CD14-positive monocyte (primary cell): ENCODE measurements at regions not wholly inside any gene's neighbourhood (a gene's known extent, or its start where the extent isn't known, plus 50 kb on each side); places are given as distances from the start of the nearest gene placed in this dataset.

Experiments used
- DNase-seq, 3 donors: peaks; one replicate each; pipeline ENCODE4 v3.0.0-alpha.2; 2011 to 2022
- H2AFZ ChIP-seq: 2 replicates; pipeline ENCODE4 v1.6.0; 2012; ENCODE audit warnings: mild to moderate bottlenecking, low read depth, low read length, inconsistent platforms; ENCODE audit not compliant: insufficient read depth, poor library complexity, severe bottlenecking
- H3K27ac ChIP-seq, 2 donors: 1 replicate in 1 of 2; 2 replicates in 1 of 2; pipeline ENCODE4 v1.5.1; 2012 to 2013; ENCODE audit warnings: low read length in 2 of 2, control low read depth in 1 of 2, inconsistent platforms in 1 of 2, low read depth in 1 of 2, mild to moderate bottlenecking in 1 of 2
- H3K27me3 ChIP-seq, 2 donors: one replicate each; pipeline versions ENCODE4 v1.6.0 to v1.6.1; 2011 to 2013; ENCODE audit warnings: low read length in 2 of 2; ENCODE audit not compliant: control insufficient read depth in 2 of 2, insufficient read depth in 2 of 2
- H3K36me3 ChIP-seq, 2 donors: replicated peaks in 1 of 2; 1 replicate in 1 of 2; 2 replicates in 1 of 2; pipeline versions ENCODE4 v1.5.1 to v1.6.1; 2012 to 2013; ENCODE audit warnings: low read length in 2 of 2, control low read depth in 1 of 2, inconsistent platforms in 1 of 2, mild to moderate bottlenecking in 1 of 2; ENCODE audit not compliant: insufficient read depth in 2 of 2, control insufficient read depth in 1 of 2
- H3K4me1 ChIP-seq, 2 donors: 1 replicate in 1 of 2; 2 replicates in 1 of 2; pipeline versions ENCODE4 v1.5.1 to v1.6.1; 2012 to 2013; ENCODE audit warnings: low read length in 2 of 2, control low read depth in 1 of 2, inconsistent platforms in 1 of 2, mild to moderate bottlenecking in 1 of 2, moderate library complexity in 1 of 2; ENCODE audit not compliant: insufficient read depth in 2 of 2, control insufficient read depth in 1 of 2
- H3K4me2 ChIP-seq: replicated peaks from 2 replicates; pipeline ENCODE3; 2012; ENCODE audit warnings: low read length, moderate library complexity, mild to moderate bottlenecking; ENCODE audit not compliant: poor library complexity, severe bottlenecking; ENCODE audit errors: extremely low read depth
- H3K4me3 ChIP-seq, 3 experiments: fragments of 200-600 bp in 1 of 3; sonication (generic) in 1 of 3; replicated peaks in 1 of 3; 1 replicate in 2 of 3; 2 replicates in 1 of 3; pipeline ENCODE4 v1.5.1; 2011 to 2013; ENCODE audit warnings: low read length in 3 of 3, mild to moderate bottlenecking in 3 of 3, control low read depth in 2 of 3, low read depth in 2 of 3, inconsistent platforms in 1 of 3, moderate library complexity in 1 of 3
- H3K79me2 ChIP-seq: 2 replicates; pipeline ENCODE4 v1.6.0; 2012; ENCODE audit warnings: mild to moderate bottlenecking, control low read depth, inconsistent platforms, low read length, moderate library complexity; ENCODE audit not compliant: insufficient read depth
- H3K9ac ChIP-seq: 2 replicates; pipeline ENCODE4 v1.6.0; 2017; ENCODE audit warnings: low read length, mild to moderate bottlenecking; ENCODE audit not compliant: insufficient read depth, poor library complexity, severe bottlenecking
- H3K9me3 ChIP-seq, 2 donors: replicated peaks in 1 of 2; 1 replicate in 1 of 2; 2 replicates in 1 of 2; pipeline versions ENCODE4 v1.5.1 to v1.6.1; 2012 to 2013; ENCODE audit warnings: low read length in 2 of 2, control low read depth in 1 of 2; ENCODE audit not compliant: control insufficient read depth in 1 of 2, insufficient read depth in 1 of 2
- H4K20me1 ChIP-seq: 2 replicates; pipeline ENCODE4 v1.6.0; 2012; ENCODE audit warnings: mild to moderate bottlenecking, low read length, control low read depth, moderate library complexity; ENCODE audit not compliant: insufficient read depth
- H3K27ac Mint-ChIP-seq, 7 donors: one replicate each; pipeline ENCODE4 v1.8.0; 2020; ENCODE audit warnings: mild to moderate bottlenecking in 7 of 7, mixed read lengths in 7 of 7, moderate library complexity in 6 of 7, inconsistent platforms in 2 of 7
- H3K27me3 Mint-ChIP-seq, 3 donors: one replicate each; pipeline ENCODE4 v1.8.0; 2021 to 2022; ENCODE audit warnings: low read depth in 3 of 3, mild to moderate bottlenecking in 3 of 3, mixed read lengths in 3 of 3, moderate library complexity in 3 of 3, inconsistent platforms in 1 of 3
- H3K36me3 Mint-ChIP-seq, 2 donors: one replicate each; pipeline ENCODE4 v1.8.0; 2020; ENCODE audit warnings: mixed read lengths in 2 of 2, inconsistent platforms in 1 of 2, mild to moderate bottlenecking in 1 of 2
- H3K4me1 Mint-ChIP-seq: one replicate; pipeline ENCODE4 v1.8.0; 2020; ENCODE audit warnings: mild to moderate bottlenecking, mixed read lengths
- H3K4me3 Mint-ChIP-seq, 2 donors: one replicate each; pipeline ENCODE4 v1.8.0; 2020; ENCODE audit warnings: mild to moderate bottlenecking in 2 of 2, mixed read lengths in 2 of 2, moderate library complexity in 1 of 2
- H3K9me3 Mint-ChIP-seq, 7 donors: one replicate each; pipeline ENCODE4 v1.8.0; 2020 to 2022; ENCODE audit warnings: mixed read lengths in 7 of 7, mild to moderate bottlenecking in 6 of 7, moderate library complexity in 6 of 7, inconsistent platforms in 2 of 7
- CTCF ChIP-seq: fragments of 200-600 bp; IDR thresholded peaks from one replicate; pipeline ENCODE4 v1.8.0; 2022; ENCODE audit warnings: antibody characterized with exemption, mild to moderate bottlenecking
- WGBS: methylation state at CpG from one replicate; pipeline ENCODE4 v1.1.5; 2013; ENCODE audit warnings: missing lambda C conversion rate; ENCODE audit not compliant: insufficient coverage; 5-methylcytosine and 5-hydroxymethylcytosine counted together
- intact Hi-C, 2 donors: fragments of 100-400 bp; cut with micrococcal nuclease; formaldehyde crosslinking; loops; one replicate each; pipeline versions ENCODE4 v1.15.0 to v1.15.1; 2023

DNA sequence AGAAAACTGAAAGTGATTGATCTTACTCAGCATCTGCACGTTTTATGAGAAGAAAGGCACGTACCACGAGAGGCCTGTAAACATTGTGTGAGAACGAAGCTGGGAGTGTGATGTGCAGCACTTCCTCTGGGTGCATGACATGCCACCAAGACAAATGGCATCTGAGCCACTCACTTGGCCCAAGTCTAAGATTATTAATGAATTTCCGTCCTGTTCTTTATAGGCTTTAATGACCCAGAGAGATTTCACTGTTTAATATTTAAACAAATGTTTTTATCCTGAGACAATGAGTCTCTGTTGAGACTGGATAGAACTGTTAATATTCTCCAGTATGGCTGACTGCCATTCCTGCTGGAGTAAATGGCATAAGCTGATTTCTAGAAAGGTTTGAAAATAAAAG, 172.6 kb upstream of the PHACTR1 start:
- intact Hi-C loops, result no loop called here
- no peak overlapping the region for H3K4me2 ChIP-seq
- no peaks in the 10 kb centered on the region for H3K9me3 ChIP-seq
- TF ChIP-seq CTCF, result no peak
- no peak overlapping the region for H3K9ac ChIP-seq
- no peak overlapping the region for H2AFZ ChIP-seq
- 90% methylated on average over 4 of the region's 5 CpGs for WGBS
- no peaks in the 10 kb centered on the region for H3K79me2 ChIP-seq
- H3K27ac ChIP-seq, result no peak overlapping the region
- H3K36me3 ChIP-seq, result no peaks in the 10 kb centered on the region
- Mint-ChIP-seq H3K27me3 (peaks cover 1 to 3% (median 2%) of the 10 kb centered on the region in 3 donors), H3K9me3 (peaks cover 0 to 8% (median 4%) of the 10 kb centered on the region in 7 donors), H3K4me3 (no peak overlapping the region), H3K27ac (no peak overlapping the region), H3K36me3 (no peaks in the 10 kb centered on the region), H3K4me1 (no peaks in the 10 kb centered on the region)
- no peaks in the 10 kb centered on the region for H3K4me1 ChIP-seq
- H3K27me3 ChIP-seq, result no peaks in the 10 kb centered on the region
- DNase-seq, result no peak
- no peak overlapping the region for H3K4me3 ChIP-seq
- no peaks in the 10 kb centered on the region for H4K20me1 ChIP-seq

- Histone ChIP-seq H3K4me2 (no peak overlapping the region), H3K79me2 (no peaks in the 10 kb centered on the region), H3K27me3 (no peaks in the 10 kb centered on the region), H2AFZ (no peak overlapping the region), H3K27ac (no peak overlapping the region), H3K9me3 (no peaks in the 10 kb centered on the region), H3K4me1 (no peaks in the 10 kb centered on the region), H3K36me3 (no peaks in the 10 kb centered on the region), H4K20me1 (no peaks in the 10 kb centered on the region), H3K9ac (no peak overlapping the region), H3K4me3 (no peak overlapping the region)
- Mint-ChIP-seq H3K4me1 (no peaks in the 10 kb centered on the region), H3K4me3 (no peak overlapping the region), H3K27me3 (peaks cover 1 to 3% (median 2%) of the 10 kb centered on the region in 3 donors), H3K9me3 (peaks cover 2 to 12% (median 8%) of the 10 kb centered on the region in 7 donors), H3K36me3 (no peaks in the 10 kb centered on the region), H3K27ac (no peak overlapping the region)
- no peak for DNase-seq
- intact Hi-C loops, result no loop called here
- WGBS, result no CpG with 5 or more reads among the region's 3 CpGs
- no peak for TF ChIP-seq CTCF
Measured at GRCh38 chr6:12544821-12545565, 171.6 kb upstream of the PHACTR1 start.
